Keratinocyte (primary cell): ENCODE measurements at regions not wholly inside any gene's neighbourhood (a gene's known extent, or its start where the extent isn't known, plus 50 kb on each side); places are given as distances from the start of the nearest gene placed in this dataset.

Experiments
- EZH2 ChIP-seq: IDR thresholded peaks from one replicate; pipeline ENCODE4 v1.6.1; 2012; ENCODE audit warnings: inconsistent platforms, mild to moderate bottlenecking, low read length, moderate library complexity
- TF ChIP-seq, protein P1 (sequence below), 3 experiments: IDR thresholded peaks in 1 of 3; conservative IDR thresholded peaks in 1 of 3; optimal IDR thresholded peaks in 1 of 3; 2 replicates in 2 of 3; 3 replicates in 1 of 3; pipeline versions ENCODE3 to v1.5.1; 2011; ENCODE audit warnings: low read length in 3 of 3, mild to moderate bottlenecking in 3 of 3, moderate library complexity in 2 of 3, control low read depth in 1 of 3, inconsistent platforms in 1 of 3; ENCODE audit not compliant: insufficient read depth in 2 of 3; ENCODE audit errors: extremely low read depth in 1 of 3

DNA sequence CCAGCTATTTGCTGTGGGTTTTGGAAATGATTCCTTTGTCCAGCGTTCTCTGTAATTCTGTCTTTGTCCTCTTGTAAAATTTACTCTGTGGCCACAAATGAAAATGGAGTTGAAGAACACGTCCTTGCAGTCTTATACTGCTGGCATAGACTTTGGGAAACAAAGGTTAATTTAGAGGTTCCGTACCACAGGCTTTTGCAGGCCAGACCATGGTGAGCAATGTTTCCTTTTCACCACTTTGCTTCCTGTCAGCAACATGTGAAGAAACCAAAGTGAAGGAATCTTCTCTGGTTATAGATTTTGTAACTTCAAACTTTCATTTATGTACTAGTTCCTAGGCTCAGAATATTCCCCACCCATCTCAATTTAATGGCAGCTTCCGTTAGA lies 488.5 kb downstream of the MDFIC start:
- TF ChIP-seq EZH2: no peak
- TF ChIP-seq, protein P1, sequence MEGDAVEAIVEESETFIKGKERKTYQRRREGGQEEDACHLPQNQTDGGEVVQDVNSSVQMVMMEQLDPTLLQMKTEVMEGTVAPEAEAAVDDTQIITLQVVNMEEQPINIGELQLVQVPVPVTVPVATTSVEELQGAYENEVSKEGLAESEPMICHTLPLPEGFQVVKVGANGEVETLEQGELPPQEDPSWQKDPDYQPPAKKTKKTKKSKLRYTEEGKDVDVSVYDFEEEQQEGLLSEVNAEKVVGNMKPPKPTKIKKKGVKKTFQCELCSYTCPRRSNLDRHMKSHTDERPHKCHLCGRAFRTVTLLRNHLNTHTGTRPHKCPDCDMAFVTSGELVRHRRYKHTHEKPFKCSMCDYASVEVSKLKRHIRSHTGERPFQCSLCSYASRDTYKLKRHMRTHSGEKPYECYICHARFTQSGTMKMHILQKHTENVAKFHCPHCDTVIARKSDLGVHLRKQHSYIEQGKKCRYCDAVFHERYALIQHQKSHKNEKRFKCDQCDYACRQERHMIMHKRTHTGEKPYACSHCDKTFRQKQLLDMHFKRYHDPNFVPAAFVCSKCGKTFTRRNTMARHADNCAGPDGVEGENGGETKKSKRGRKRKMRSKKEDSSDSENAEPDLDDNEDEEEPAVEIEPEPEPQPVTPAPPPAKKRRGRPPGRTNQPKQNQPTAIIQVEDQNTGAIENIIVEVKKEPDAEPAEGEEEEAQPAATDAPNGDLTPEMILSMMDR (optimal IDR thresholded peaks at IDR 0.05 in 1 of 3, IDR thresholded peaks at IDR 0.05 in 1 of 3, conservative IDR thresholded peaks at IDR 0.05 in 1 of 3; ENCODE audit: extremely low read depth in 1 of 3, insufficient read depth in 2 of 3, low read length in 3 of 3): no peak
